ENCODE measurements at regions not wholly inside any gene's neighbourhood (a gene's known extent, or its start where the extent isn't known, plus 50 kb on each side); places are given as distances from the start of the nearest gene placed in this dataset.

DNA sequence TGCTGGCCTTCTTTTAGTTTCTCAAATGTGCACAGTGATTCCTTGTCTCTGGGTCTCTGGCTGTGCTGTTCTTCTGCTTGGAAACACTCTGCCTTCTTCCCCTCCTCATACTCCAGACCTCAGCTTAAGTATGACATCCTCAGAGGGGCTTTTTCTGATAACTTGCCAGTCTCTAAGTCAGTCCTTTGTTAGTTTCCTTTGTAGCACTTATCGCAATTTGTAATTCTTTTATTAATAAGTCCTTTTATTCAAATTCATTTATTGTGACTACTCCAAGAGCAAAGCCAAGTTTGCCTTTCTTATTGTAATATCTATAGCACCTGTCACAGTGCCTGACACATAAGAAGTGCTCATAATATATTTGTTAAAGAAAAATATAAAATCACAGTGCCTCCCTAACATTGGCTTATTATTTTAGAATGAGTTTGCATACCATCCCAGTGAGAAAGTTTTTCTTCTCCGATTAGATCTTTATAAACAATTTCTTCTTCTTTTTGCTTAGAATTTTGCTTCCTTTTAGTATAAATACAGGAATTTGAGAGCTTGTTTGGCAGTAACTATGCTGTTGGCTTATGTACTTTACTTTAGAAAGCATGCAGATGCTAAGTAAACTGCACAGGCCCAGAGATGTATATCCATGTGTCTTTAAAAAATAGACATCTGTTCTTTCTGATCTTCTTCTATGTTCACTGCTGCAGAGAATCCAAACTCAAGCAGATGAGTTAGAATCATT lies 198.0 kb downstream of the GAS1 start:
- Histone ChIP-seq H3K14ac (replicated peaks; ENCODE audit: low read depth, low read length) (0 out of 2 replicates have a peak overlapping the region, but pooled peaks have one; percentile 0), H3K36me3 (ENCODE audit: control insufficient read depth, insufficient read depth, low read length) (no peaks in the 10 kb centered on the region), H2BK15ac (ENCODE audit: low read depth, low read length) (peak overlapping the region; percentile 84), H3K56ac (ENCODE audit: extremely low read depth, insufficient read depth, low read length) (peak overlapping the region; percentile 19; the same call in 1 of the 2 replicates), H3K27me3 (ENCODE audit: control insufficient read depth, insufficient read depth, low read length) (no peaks in the 10 kb centered on the region; the same call in 1 of the 2 replicates), H2BK20ac (ENCODE audit: low read depth, low read length) (peak overlapping the region; percentile 91), H3K9ac (ENCODE audit: low read depth, low read length) (peak overlapping the region; percentile 27; the same call in 1 of the 2 replicates), H3K9me3 (ENCODE audit: control insufficient read depth, insufficient read depth, low read length) (no peaks in the 10 kb centered on the region), H2AK5ac (ENCODE audit: low read depth, low read length) (peak overlapping the region; percentile 63; the same call in 1 of the 2 replicates), H3K9me1 (ENCODE audit: insufficient read depth, low read length) (peaks cover 8% of the 10 kb centered on the region), H2BK5ac (ENCODE audit: low read depth, low read length, poor library complexity, severe bottlenecking) (peak overlapping the region; percentile 48), H2AK9ac (replicated peaks; ENCODE audit: low read depth, low read length, poor library complexity) (no peak overlapping the region), H4K91ac (ENCODE audit: insufficient read depth, low read depth, low read length) (peak overlapping the region; percentile 65; the same call in 1 of the 2 replicates), H4K20me1 (ENCODE audit: insufficient read depth, low read length) (no peaks in the 10 kb centered on the region), H4K8ac (ENCODE audit: low read depth in 2 of 2, low read length in 2 of 2) (peak overlapping the region; percentile 44 to 58; a peak in 2 of 4 replicates), H2BK120ac (ENCODE audit: low read depth, low read length) (peak overlapping the region; percentile 70), H3K4me2 (ENCODE audit: low read depth, low read length) (peak overlapping the region; percentile 2), H2AFZ (replicated peaks; ENCODE audit: low read length, poor library complexity) (no peak overlapping the region), H3K4me1 (ENCODE audit: control insufficient read depth, insufficient read depth, low read length) (peaks cover 11% of the 10 kb centered on the region), H4K5ac (ENCODE audit: low read depth, low read length) (peak overlapping the region; percentile 74), H3K4me3 (ENCODE audit: insufficient read depth, low read depth, low read length) (no peak overlapping the region), H3K79me1 (ENCODE audit: low read depth in 1 of 2, low read length in 2 of 2) (no peaks in the 10 kb centered on the region), H3K4ac (ENCODE audit: low read depth, low read length) (peak overlapping the region; percentile 33; the same call in 1 of the 2 replicates), H3K27ac (ENCODE audit: insufficient read depth, low read length) (peak overlapping the region; percentile 87; the same call in 1 of the 2 replicates), H3K18ac (ENCODE audit: low read depth, low read length) (peak overlapping the region; percentile 88), H3K23ac (ENCODE audit: low read depth, low read length) (no peak overlapping the region; the same call in 1 of the 2 replicates)
- no CpG with 5 or more reads among the region's 2 CpGs for WGBS, 2 experiments (ENCODE audit: extremely low coverage in 2 of 2, insufficient read length in 1 of 2)
- in situ Hi-C loops (cut with MboI; ENCODE audit: low sequenced_read_pairs), result no loop called here
- dilution Hi-C loops (cut with HindIII; ENCODE audit: low sequenced_read_pairs, unreplicated experiment), result no loop called here
- intact Hi-C loops (cut with micrococcal nuclease), result loop anchor here (1.0 kb wide), 1 partner anchor 134 kb away; no protein-coding TSS in a partner anchor
- TF ChIP-seq CEBPB (IDR thresholded peaks at IDR 0.05; ENCODE audit: low read depth, low read length) (no peak), RCOR1 (IDR thresholded peaks at IDR 0.05; ENCODE audit: insufficient replicate concordance, low read length) (no peak), BHLHE40 (IDR thresholded peaks at IDR 0.05; ENCODE audit: low read depth, low read length) (no peak), NFE2L2 (IDR thresholded peaks at IDR 0.05; ENCODE audit: low read depth, low read length) (no peak), CHD1 (IDR thresholded peaks at IDR 0.05; ENCODE audit: low read depth, low read length) (no peak)
- TF ChIP-seq, protein P1, sequence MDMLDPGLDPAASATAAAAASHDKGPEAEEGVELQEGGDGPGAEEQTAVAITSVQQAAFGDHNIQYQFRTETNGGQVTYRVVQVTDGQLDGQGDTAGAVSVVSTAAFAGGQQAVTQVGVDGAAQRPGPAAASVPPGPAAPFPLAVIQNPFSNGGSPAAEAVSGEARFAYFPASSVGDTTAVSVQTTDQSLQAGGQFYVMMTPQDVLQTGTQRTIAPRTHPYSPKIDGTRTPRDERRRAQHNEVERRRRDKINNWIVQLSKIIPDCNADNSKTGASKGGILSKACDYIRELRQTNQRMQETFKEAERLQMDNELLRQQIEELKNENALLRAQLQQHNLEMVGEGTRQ (IDR thresholded peaks at IDR 0.05; ENCODE audit: low read depth, low read length), result no peak
- ChIA-PET CTCF (interaction anchor here (0.6 to 1.1 kb wide), 2 partner anchors 41 to 316 kb away, joined by 3 read pairs; no protein-coding TSS in a partner anchor), POLR2A (ENCODE audit: unreplicated experiment) (no interaction called here)
- DNase-seq (peak; percentile 74), ATAC-seq (ENCODE audit: low read depth) (peak; percentile 88)
- no TSS peak for BruUV-seq (replicated peaks)
